ENCODE measurements at regions not wholly inside any gene's neighbourhood (a gene's known extent, or its start where the extent isn't known, plus 50 kb on each side); places are given as distances from the start of the nearest gene placed in this dataset.

DNA sequence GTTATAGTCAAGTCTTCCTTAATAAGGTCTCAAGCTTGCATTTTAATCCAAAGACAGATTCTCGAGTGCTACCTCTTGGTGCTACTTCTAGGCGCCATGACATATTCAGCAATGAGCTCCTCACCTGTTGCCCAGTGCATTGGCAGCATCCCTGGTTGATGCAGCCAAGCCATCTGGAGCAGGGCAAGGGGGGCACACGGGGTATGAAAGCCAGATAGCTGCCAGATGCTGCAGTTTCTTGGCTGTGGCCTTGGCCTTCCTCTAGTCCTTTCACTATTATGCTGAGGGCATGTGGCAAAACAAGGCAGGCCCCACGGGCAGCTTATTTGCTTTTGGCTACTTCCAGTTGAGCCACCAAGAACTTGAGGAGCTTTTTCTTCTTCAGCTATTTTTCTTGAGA is 168.6 kb upstream of the PGRMC2 start:
- no peak for DNase-seq (ENCODE audit: low read depth in 1 of 2, low spot score in 1 of 2)
- no peak for TF ChIP-seq CTCF (IDR thresholded peaks at IDR 0.05; ENCODE audit: low read depth, low read length)
- Histone ChIP-seq H3K4me3 (no peak overlapping the region), H3K4me1 (ENCODE audit: low read depth) (no peaks in the 10 kb centered on the region), H3K9me3 (ENCODE audit: low read depth) (no peaks in the 10 kb centered on the region), H3K27me3 (peaks cover 10% of the 10 kb centered on the region), H3K36me3 (no peaks in the 10 kb centered on the region), H3K27ac (no peak overlapping the region)

DNA sequence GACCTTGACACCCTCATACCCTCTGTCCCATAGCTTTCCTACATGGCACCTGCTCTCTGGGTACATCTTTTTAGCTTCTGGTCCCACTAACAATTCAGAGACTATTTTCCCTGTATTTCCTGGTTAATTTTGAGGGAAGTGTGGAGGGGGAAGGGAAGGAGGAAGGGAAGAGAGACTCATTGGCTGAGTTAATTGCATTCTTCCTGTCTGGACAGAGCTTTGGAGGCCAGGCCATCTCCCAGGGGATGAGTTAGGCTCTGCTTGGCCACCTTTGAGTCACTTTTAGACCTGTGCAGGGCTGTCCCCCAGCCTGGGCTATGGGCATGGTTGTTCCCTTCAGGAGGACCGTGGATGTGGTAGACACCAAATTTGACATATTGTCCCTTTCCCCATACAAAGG is 167.9 kb upstream of the PGRMC2 start:
- no peak for DNase-seq (ENCODE audit: low read depth in 1 of 2, low spot score in 1 of 2)
- no peaks in the 10 kb centered on the region for H3K4me1 ChIP-seq (ENCODE audit: low read depth)
- H3K27me3 ChIP-seq: peaks cover 6% of the 10 kb centered on the region
- H3K9me3 ChIP-seq (ENCODE audit: low read depth): no peaks in the 10 kb centered on the region
- no peak for TF ChIP-seq CTCF (IDR thresholded peaks at IDR 0.05; ENCODE audit: low read depth, low read length)
- no peaks in the 10 kb centered on the region for H3K36me3 ChIP-seq
- no peak overlapping the region for H3K4me3 ChIP-seq
- H3K27ac ChIP-seq: no peak overlapping the region

- Histone ChIP-seq H3K36me3 (no peaks in the 10 kb centered on the region), H3K9me3 (ENCODE audit: low read depth) (no peaks in the 10 kb centered on the region), H3K27me3 (peaks cover 4% of the 10 kb centered on the region), H3K4me1 (ENCODE audit: low read depth) (no peaks in the 10 kb centered on the region), H3K27ac (no peak overlapping the region), H3K4me3 (no peak overlapping the region)
- TF ChIP-seq CTCF (IDR thresholded peaks at IDR 0.05; ENCODE audit: low read depth, low read length): no peak
- DNase-seq (ENCODE audit: low read depth in 1 of 2, low spot score in 1 of 2): no peak
Measured at GRCh38 chr4:128454881-128455280, 167.3 kb upstream of the PGRMC2 start.

DNA sequence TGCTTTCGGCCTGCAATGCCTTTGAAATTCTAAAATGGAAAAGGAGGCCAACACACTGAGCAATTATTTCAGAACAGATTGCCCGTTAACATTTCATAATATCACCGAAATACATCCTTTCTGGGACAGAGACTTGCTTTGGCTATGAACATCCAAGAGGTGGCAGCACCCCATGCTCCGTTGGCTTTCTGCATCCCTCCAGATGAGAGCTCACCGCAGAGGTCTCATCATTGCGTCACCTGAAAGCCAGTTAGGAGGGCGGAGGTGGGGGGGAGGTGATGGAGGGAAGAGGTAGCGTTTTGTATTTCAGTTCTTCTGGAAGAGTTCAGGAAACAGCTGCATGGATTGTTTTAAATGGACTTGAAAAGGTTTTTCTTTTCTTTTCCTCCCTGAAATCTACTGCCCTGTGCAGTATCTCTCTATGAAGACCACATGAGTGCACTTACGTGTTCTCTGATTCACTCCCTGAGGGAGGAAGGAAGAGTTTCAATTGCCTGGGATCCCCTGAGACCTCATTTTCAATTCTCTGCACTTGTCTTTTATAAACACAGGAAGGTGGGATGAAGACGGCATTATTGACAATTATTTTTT is 166.8 kb upstream of the PGRMC2 start:
- TF ChIP-seq CTCF (IDR thresholded peaks at IDR 0.05; ENCODE audit: low read depth, low read length): peak; percentile 87
- H3K9me3 ChIP-seq (ENCODE audit: low read depth): no peaks in the 10 kb centered on the region
- DNase-seq (ENCODE audit: low read depth in 1 of 2, low spot score in 1 of 2): peak; percentile 69 to 96
- no peaks in the 10 kb centered on the region for H3K36me3 ChIP-seq
- H3K4me3 ChIP-seq: no peak overlapping the region
- no peaks in the 10 kb centered on the region for H3K4me1 ChIP-seq (ENCODE audit: low read depth)
- H3K27me3 ChIP-seq: peaks cover under 1% of the 10 kb centered on the region
- no peak overlapping the region for H3K27ac ChIP-seq

DNA sequence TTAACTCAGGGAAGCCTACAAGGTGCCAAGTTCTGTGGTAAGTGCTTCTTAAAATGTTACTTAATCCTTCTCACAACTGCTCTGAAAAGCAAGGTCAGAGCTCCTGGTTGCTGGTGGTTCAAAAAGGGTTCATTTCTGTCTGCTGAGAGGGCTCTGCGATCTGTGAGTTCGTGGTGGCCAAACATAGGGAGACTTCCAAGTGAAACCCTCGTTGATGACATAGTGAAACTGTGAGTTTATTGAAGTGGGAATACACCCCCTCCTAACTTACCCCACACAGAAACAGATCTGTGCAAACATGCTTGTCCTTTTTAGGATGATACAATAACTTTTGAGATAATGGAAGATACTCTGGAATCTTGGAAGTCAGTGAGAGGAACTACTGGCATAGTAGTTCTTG is 164.8 kb upstream of the PGRMC2 start:
- H3K27me3 ChIP-seq: no peaks in the 10 kb centered on the region
- H3K36me3 ChIP-seq: no peaks in the 10 kb centered on the region
- no peaks in the 10 kb centered on the region for H3K9me3 ChIP-seq (ENCODE audit: low read depth)
- H3K27ac ChIP-seq: no peak overlapping the region
- H3K4me1 ChIP-seq (ENCODE audit: low read depth): no peaks in the 10 kb centered on the region
- TF ChIP-seq CTCF (IDR thresholded peaks at IDR 0.05; ENCODE audit: low read depth, low read length): no peak
- DNase-seq (ENCODE audit: low read depth in 1 of 2, low spot score in 1 of 2): peak in 1 of 2 donors; percentile 15
- H3K4me3 ChIP-seq: no peak overlapping the region
